SK-N-SH treated with all-trans-retinoic acid at 6 μM for 48 hours (cell line): ENCODE measurements at regions not wholly inside any gene's neighbourhood (a gene's known extent, or its start where the extent isn't known, plus 50 kb on each side); places are given as distances from the start of the nearest gene placed in this dataset.
A peak's percentile ranks its signal among the peaks of the same experiment; 100 is the strongest.

Source experiments
- ATAC-seq: fragments of 200-7000 bp; cut with Tn5 transposase; 3 replicates; pipeline ENCODE4 v1.9.1; 2020; ENCODE audit warnings: mild to moderate bottlenecking, moderate library complexity
- ARNTL ChIP-seq: fragments of 450-650 bp; formaldehyde crosslinking; IDR thresholded peaks from 2 replicates; pipeline ENCODE4 v1.5.0; 2020; ENCODE audit warnings: low read depth, mild to moderate bottlenecking, moderate library complexity, borderline replicate concordance
- BACH2 ChIP-seq: fragments of 250-450 bp; sonication (Bioruptor Pico); IDR thresholded peaks from 2 replicates; pipeline ENCODE4 v1.9.0; 2021; ENCODE audit warnings: mild to moderate bottlenecking, borderline replicate concordance
- CSDC2 ChIP-seq: fragments of 250-450 bp; sonication (Bioruptor Pico); IDR thresholded peaks from 2 replicates; pipeline ENCODE4 v1.5.0; 2020; ENCODE audit warnings: mild to moderate bottlenecking, moderate library complexity
- ESRRG ChIP-seq: fragments of 250-450 bp; sonication (Bioruptor Pico); IDR thresholded peaks from 2 replicates; pipeline ENCODE4 v1.6.1; 2021; ENCODE audit warnings: mild to moderate bottlenecking
- ISL1 ChIP-seq: fragments of 250-450 bp; sonication (Bioruptor Pico); IDR thresholded peaks from 2 replicates; pipeline ENCODE4 v2.1.2; 2022; ENCODE audit warnings: mild to moderate bottlenecking, moderate library complexity
- OSR1 ChIP-seq: fragments of 250-450 bp; sonication (Bioruptor Pico); IDR thresholded peaks from 2 replicates; pipeline ENCODE4 v1.8.0; 2022; ENCODE audit warnings: moderate library complexity, mild to moderate bottlenecking, inconsistent platforms
- PPARA ChIP-seq: fragments of 250-450 bp; sonication (Bioruptor Pico); IDR thresholded peaks from 2 replicates; pipeline ENCODE4 v1.5.0; 2020; ENCODE audit warnings: mild to moderate bottlenecking, borderline replicate concordance
- RARB ChIP-seq: fragments of 250-450 bp; sonication (Bioruptor Pico); IDR thresholded peaks from 2 replicates; pipeline ENCODE4 v1.8.0; 2021; ENCODE audit warnings: mild to moderate bottlenecking, moderate library complexity
- SNAI2 ChIP-seq: fragments of 250-450 bp; sonication (Bioruptor Pico); IDR thresholded peaks from 2 replicates; pipeline ENCODE4 v1.5.0; 2020; ENCODE audit warnings: mild to moderate bottlenecking, moderate library complexity
- TOX ChIP-seq: fragments of 250-450 bp; sonication (Bioruptor Pico); IDR thresholded peaks from 2 replicates; pipeline ENCODE4 v1.8.0; 2021; ENCODE audit warnings: mild to moderate bottlenecking, moderate library complexity, borderline replicate concordance
- ZC3H10 ChIP-seq: fragments of 250-450 bp; sonication (Bioruptor Pico); IDR thresholded peaks from 2 replicates; pipeline ENCODE4 v1.5.1; 2021; ENCODE audit warnings: mild to moderate bottlenecking, moderate library complexity
- ZFP30 ChIP-seq: fragments of 450-650 bp; formaldehyde crosslinking; IDR thresholded peaks from 2 replicates; pipeline ENCODE4 v1.5.0; 2022; ENCODE audit warnings: mild to moderate bottlenecking, moderate library complexity
- ZNF70 ChIP-seq: fragments of 450-650 bp; formaldehyde crosslinking; IDR thresholded peaks from 2 replicates; pipeline ENCODE4 v1.5.0; 2020; ENCODE audit warnings: mild to moderate bottlenecking, moderate library complexity
- ZNF8 ChIP-seq: fragments of 450-650 bp; formaldehyde crosslinking; IDR thresholded peaks from 2 replicates; pipeline ENCODE4 v1.5.0; 2020; ENCODE audit warnings: mild to moderate bottlenecking, moderate library complexity
- TF ChIP-seq, protein P1 (sequence below): fragments of 250-450 bp; sonication (Bioruptor Pico); IDR thresholded peaks from 2 replicates; pipeline ENCODE4 v1.5.1; 2021; ENCODE audit warnings: mild to moderate bottlenecking, moderate library complexity
- TF ChIP-seq, protein P2 (sequence below): fragments of 250-450 bp; sonication (Bioruptor Pico); IDR thresholded peaks from 2 replicates; pipeline ENCODE4 v1.5.0; 2020; ENCODE audit warnings: mild to moderate bottlenecking, moderate library complexity
- TF ChIP-seq, protein P3 (sequence below): fragments of 250-450 bp; sonication (Bioruptor Pico); IDR thresholded peaks from 2 replicates; pipeline ENCODE4 v1.5.1; 2020; ENCODE audit warnings: low read depth, mild to moderate bottlenecking, moderate library complexity

GRCh38 chr4:176920694-176921093 lies 128.0 kb upstream of the VEGFC start (continued):
- TF ChIP-seq, protein P1, sequence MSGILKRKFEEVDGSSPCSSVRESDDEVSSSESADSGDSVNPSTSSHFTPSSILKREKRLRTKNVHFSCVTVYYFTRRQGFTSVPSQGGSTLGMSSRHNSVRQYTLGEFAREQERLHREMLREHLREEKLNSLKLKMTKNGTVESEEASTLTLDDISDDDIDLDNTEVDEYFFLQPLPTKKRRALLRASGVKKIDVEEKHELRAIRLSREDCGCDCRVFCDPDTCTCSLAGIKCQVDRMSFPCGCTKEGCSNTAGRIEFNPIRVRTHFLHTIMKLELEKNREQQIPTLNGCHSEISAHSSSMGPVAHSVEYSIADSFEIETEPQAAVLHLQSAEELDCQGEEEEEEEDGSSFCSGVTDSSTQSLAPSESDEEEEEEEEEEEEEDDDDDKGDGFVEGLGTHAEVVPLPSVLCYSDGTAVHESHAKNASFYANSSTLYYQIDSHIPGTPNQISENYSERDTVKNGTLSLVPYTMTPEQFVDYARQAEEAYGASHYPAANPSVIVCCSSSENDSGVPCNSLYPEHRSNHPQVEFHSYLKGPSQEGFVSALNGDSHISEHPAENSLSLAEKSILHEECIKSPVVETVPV (CRISPR knock-in tag): no peak
- TF ChIP-seq ZC3H10 (CRISPR knock-in tag): no peak
- TF ChIP-seq TOX (CRISPR knock-in tag): no peak
- TF ChIP-seq, protein P2, sequence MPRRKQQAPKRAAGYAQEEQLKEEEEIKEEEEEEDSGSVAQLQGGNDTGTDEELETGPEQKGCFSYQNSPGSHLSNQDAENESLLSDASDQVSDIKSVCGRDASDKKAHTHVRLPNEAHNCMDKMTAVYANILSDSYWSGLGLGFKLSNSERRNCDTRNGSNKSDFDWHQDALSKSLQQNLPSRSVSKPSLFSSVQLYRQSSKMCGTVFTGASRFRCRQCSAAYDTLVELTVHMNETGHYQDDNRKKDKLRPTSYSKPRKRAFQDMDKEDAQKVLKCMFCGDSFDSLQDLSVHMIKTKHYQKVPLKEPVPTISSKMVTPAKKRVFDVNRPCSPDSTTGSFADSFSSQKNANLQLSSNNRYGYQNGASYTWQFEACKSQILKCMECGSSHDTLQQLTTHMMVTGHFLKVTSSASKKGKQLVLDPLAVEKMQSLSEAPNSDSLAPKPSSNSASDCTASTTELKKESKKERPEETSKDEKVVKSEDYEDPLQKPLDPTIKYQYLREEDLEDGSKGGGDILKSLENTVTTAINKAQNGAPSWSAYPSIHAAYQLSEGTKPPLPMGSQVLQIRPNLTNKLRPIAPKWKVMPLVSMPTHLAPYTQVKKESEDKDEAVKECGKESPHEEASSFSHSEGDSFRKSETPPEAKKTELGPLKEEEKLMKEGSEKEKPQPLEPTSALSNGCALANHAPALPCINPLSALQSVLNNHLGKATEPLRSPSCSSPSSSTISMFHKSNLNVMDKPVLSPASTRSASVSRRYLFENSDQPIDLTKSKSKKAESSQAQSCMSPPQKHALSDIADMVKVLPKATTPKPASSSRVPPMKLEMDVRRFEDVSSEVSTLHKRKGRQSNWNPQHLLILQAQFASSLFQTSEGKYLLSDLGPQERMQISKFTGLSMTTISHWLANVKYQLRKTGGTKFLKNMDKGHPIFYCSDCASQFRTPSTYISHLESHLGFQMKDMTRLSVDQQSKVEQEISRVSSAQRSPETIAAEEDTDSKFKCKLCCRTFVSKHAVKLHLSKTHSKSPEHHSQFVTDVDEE: no peak

DNA sequence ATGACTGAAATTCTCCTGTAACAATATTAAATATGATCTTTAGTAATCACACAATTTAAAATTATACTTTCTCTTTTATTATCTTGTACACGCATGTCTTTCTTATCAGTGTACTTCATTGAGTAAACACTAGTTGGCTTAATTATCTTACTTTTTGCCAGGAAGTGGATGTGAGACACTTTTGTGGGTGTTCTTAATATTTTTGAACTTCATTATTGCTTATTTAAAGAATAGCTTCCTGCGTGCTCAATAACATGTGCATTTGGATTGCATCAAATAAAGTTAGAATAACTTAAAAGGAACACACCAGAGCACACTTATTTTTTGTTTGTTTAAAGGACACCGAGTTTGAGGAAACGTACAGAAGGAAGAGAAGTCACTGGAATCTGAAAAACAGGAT lies 128.5 kb upstream of the VEGFC start:
- ATAC-seq: no peak
- TF ChIP-seq OSR1 (CRISPR knock-in tag): no peak

- TF ChIP-seq ARNTL (CRISPR knock-in tag): no peak
- ATAC-seq: no peak
Observed at GRCh38 chr4:176924238-176924637, 131.5 kb upstream of the VEGFC start.

GRCh38 chr4:176925962-176926361 lies 133.2 kb upstream of the VEGFC start:
- no peak for TF ChIP-seq RARB (CRISPR knock-in tag)
- TF ChIP-seq OSR1 (CRISPR knock-in tag): no peak
- TF ChIP-seq ISL1 (CRISPR knock-in tag): no peak
- ATAC-seq: no peak

DNA sequence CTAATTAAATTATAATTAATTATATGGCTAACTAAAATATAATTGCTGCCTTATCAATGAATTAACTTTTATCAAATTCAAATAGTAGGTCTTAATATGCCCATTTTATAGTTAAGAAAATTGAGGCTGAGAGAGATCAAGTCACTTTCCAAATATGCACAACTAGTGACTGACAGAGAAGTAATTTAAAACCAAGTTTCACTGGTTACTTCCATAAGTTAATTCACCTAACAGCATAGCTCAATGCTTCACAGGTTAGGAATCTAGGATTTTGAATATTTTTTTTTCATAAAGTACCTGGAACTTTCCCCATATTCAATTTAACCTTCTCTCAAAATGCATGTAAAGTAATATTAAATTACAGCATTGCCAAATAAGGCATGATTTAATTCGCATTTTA lies 134.4 kb upstream of the VEGFC start:
- TF ChIP-seq, protein P3, sequence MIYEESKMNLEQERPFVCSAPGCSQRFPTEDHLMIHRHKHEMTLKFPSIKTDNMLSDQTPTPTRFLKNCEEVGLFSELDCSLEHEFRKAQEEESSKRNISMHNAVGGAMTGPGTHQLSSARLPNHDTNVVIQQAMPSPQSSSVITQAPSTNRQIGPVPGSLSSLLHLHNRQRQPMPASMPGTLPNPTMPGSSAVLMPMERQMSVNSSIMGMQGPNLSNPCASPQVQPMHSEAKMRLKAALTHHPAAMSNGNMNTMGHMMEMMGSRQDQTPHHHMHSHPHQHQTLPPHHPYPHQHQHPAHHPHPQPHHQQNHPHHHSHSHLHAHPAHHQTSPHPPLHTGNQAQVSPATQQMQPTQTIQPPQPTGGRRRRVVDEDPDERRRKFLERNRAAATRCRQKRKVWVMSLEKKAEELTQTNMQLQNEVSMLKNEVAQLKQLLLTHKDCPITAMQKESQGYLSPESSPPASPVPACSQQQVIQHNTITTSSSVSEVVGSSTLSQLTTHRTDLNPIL (CRISPR knock-in tag): no peak
- TF ChIP-seq SNAI2 (CRISPR knock-in tag) (no peak), BACH2 (no peak), ZFP30 (CRISPR knock-in tag) (no peak), PPARA (CRISPR knock-in tag) (no peak)
- ATAC-seq: peak; percentile 17; the same call in 1 of the 3 replicates

DNA sequence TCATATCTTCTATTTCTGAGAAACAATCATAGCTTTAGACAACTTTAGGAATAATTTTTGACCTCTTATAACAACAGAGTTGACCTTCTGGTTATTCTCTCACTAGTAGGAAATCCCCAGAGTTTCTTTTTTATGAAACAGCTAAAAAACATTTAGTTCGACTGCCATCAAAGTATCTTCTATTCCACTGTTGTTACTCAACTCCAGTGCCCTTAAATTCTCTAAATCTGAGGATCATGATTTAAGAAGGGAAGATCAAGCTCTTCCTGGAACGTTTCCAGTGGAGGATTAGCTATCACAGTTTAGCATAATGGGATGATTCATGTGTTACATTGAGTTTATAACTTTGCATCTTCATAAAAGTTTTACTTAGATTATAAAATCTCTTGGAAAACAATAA lies 134.9 kb upstream of the VEGFC start:
- ATAC-seq: peak; percentile 62
- TF ChIP-seq, protein P2: no peak
- TF ChIP-seq ZNF8: no peak
- TF ChIP-seq ARNTL (CRISPR knock-in tag): no peak
- no peak for TF ChIP-seq CSDC2 (CRISPR knock-in tag)
- TF ChIP-seq, protein P3 (CRISPR knock-in tag): no peak
- TF ChIP-seq PPARA (CRISPR knock-in tag): no peak
- no peak for TF ChIP-seq ESRRG (CRISPR knock-in tag)
- TF ChIP-seq ISL1 (CRISPR knock-in tag): no peak
- TF ChIP-seq ZNF70 (CRISPR knock-in tag): no peak
- no peak for TF ChIP-seq ZC3H10 (CRISPR knock-in tag)
- TF ChIP-seq, protein P1 (CRISPR knock-in tag): no peak
- TF ChIP-seq OSR1 (CRISPR knock-in tag): no peak
